GM18507 (cell line): ENCODE measurements at regions not wholly inside any gene's neighbourhood (a gene's known extent, or its start where the extent isn't known, plus 50 kb on each side); places are given as distances from the start of the nearest gene placed in this dataset.

Source experiments
- DNase-seq: peaks from one replicate; pipeline ENCODE4 v3.0.0; 2011; ENCODE audit warnings: low read depth; ENCODE audit not compliant: insufficient read length; ENCODE audit errors: extremely low spot score
- FAIRE-seq: peaks from 2 replicates; lab custom pipeline; 2011; peaks lifted over from hg19 to GRCh38; lab: Jason Lieb, UNC

DNA sequence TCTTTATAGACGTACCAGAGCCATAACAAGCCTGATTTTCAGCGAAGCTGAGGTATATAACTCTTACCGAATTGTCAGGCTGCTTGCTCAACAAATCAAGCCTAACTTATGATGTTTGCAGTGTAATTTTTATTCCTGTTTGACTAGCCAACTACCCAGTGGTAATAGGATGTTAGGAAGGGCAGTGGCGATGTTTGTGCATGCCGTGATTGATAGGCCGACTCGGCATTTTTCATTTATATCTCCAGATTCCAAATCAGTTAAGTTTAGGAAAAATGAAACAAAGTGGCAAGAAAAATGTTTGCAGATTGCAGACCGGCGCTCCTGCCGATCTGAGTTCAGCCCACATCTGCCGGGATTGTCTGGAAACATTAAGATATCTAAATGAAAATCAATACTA is 401.6 kb upstream of the ZNF507 start:
- no peak for FAIRE-seq
- DNase-seq, result no peak

GRCh38 chr19:31944326-31944725 is 401.1 kb upstream of the ZNF507 start:
- no peak for DNase-seq
- no peak for FAIRE-seq

DNA sequence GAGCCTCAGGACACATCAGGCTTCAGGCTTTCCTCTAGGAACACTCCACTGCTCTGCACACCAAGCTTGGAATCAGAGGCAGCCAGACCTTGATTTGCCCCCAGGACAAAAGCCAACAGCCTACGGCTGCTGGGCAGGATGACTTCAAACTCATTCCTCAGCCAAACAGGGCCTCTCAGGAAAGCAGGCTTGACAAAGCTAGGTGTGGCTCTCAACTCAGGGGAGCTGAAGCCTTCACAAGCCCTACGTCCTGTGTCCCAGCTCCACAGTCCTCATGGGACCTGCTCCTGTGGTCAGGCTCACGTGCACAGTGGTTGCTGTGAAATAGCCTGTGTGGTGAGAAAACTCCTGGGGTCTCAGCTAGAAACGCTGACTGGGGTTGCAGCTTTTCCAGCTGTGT is 398.9 kb upstream of the ZNF507 start:
- no peak for DNase-seq

DNA sequence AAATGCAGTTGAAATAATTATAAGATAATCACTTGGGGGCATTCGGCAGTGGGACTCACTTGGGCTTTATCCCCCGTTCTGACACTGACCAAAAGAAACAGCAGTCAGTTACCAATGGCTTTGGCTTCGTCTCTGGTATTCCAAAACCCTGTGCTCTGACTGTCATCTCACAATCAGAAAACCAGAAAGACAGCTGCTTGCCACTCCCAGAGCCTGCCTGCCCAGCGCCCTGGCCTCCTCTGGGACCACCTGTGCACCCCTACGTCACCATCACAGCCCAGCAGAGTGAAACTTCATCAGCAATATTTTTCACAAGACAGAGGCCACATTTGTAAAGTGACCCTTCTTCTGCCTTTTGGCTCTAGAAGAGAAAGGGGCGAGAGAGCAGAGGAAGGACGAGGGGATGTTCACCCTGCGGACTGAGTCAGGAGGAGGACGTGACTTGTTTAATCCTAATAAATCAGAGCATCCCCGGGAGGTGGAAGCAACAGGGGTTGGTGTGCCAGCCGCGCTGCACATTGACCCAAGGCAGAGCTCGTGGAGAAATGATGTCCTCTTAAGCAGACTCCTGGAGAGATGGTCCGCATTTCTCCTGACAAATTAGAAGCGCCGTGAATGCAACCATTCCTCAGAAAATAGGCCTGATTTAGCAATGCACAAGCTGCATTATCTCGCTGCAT is 397.8 kb upstream of the ZNF507 start:
- no peak for FAIRE-seq
- DNase-seq, result no peak

More for the DNA sequence above, 398.9 kb upstream of the ZNF507 start:
- FAIRE-seq, result no peak

DNA sequence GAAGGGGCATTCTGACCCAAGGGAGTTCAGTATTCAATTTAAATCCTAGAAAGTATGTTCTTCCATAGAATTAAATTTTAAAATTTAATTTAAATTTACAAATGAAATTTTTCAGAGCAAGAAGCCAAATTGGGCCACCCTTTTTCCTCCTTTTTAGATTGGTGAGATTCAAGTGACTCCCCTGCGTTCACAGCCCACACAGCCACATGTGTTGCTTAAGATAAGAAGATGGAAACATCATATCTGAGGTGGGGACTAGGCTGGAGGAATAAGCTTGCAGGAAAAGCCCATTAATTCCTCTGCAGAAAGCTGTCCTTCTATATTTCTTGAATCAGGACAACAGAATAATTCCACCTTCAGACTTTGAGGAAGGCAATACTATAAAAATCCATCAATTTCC is 392.7 kb upstream of the ZNF507 start:
- FAIRE-seq, result no peak
- DNase-seq, result no peak

- DNase-seq, result no peak
- FAIRE-seq, result no peak
Measured at GRCh38 chr19:31955061-31955460, 390.3 kb upstream of the ZNF507 start.

- FAIRE-seq, result no peak
Measured at GRCh38 chr19:31955884-31956283, 389.5 kb upstream of the ZNF507 start.

GRCh38 chr19:31956771-31957392 is 388.5 kb upstream of the ZNF507 start:
- FAIRE-seq (no peak), DNase-seq (no peak)

More at GRCh38 chr19:31955884-31956283, 389.5 kb upstream of the ZNF507 start:
- no peak for DNase-seq

DNA sequence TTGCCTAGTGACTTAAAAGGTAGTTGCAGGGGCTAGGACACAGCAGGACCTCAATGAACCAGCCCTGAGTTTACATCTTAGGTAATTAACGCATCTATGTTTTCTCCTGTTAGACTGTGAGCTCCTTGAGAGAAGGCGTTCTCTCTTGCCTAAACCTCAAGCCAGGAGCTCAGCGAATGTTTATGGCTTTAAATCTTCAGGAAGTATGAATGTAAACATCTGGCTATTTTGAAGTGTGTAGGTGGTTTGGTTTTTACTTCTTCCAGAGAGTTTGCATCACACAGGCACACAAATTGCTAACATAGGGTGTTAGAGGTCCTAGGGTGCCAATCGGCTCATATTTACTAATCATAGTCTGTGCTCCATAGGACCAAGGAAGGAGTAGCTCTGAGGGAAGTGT is 387.7 kb upstream of the ZNF507 start:
- no peak for DNase-seq
- no peak for FAIRE-seq

GRCh38 chr19:31959527-31960018 is 385.8 kb upstream of the ZNF507 start:
- FAIRE-seq, result no peak

DNA sequence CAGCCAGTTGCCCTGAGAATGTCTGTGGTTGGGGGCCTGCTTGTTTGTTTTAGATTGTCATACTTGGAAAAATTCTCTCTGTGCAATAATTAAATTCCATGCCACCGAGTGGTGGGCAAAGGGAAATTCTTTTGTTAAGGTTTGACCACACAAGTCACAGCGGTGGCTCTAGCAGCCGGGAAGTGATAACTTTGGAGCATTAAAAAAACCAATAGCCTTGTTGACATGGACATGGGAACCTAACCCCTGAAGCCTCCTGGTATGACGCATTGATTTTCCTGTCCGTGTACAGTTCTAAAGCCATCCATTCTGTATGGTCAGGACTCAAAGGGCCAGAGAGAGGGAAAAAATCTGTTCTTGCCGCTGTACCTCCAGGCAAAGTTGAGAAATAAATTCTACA is 384.9 kb upstream of the ZNF507 start:
- FAIRE-seq, result no peak
- no peak for DNase-seq

More at GRCh38 chr19:31959527-31960018, 385.8 kb upstream of the ZNF507 start:
- DNase-seq, result no peak

DNA sequence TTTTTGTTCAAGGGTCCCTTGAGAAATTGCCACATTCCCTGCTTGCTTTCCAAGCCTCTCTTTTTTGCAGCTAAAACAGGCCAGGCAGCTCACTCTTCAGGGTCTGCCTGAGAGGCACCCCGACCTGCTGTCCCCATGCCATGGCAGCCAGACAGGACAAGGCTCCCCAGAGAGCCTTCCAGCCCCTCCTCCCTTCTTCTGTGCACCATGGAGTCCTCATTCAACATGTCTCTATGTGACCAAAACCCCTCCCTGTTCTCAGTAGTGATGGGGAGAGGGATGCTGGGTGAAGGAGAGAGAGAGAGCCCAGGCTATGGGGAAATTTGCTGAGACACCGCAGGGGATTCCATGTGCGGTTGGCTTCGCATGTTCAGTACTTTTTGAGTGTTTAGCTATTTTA is 384.2 kb upstream of the ZNF507 start:
- no peak for DNase-seq
- FAIRE-seq, result no peak

DNA sequence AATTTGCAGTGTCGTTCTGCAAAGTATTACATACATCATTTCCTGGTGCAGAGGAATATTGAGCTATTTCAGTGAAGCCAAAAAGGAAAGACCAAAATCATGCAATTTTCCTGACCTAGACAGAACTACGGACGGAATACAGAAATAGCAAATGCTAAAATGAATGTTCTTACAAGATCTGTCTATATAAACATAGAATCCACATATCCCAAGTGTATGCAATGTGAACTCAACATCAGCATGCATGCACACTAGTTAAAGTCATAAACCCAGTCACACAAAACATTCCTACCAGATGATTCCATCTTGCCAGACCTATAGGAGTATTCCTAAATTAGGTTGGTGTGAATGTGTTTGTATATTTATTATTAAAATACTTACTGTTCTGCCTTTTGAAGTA is 383.7 kb upstream of the ZNF507 start:
- FAIRE-seq, result no peak

DNA sequence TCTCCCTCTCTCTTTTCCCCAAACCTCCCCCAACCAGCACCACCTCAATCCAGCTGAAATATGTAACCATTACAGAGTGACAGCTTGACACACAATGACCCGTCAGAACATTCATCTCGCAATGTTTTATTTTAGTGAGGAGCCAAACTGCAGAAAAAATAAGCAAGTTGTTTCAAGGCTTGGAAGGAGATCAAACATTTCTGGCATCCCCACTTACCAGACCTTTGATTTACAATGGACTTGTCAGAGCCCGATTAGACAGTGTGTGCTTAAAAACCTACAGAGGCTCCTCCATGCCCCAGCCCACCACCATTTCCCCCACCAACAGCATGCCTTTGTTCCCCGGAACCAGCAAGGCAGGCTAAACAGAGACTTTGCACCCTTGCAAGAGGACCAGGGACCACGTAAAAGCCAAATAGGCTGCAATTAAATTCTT is 382.8 kb upstream of the ZNF507 start:
- DNase-seq, result no peak
- FAIRE-seq, result no peak

More for the DNA sequence above, 383.7 kb upstream of the ZNF507 start:
- DNase-seq, result no peak

GRCh38 chr19:31963746-31964145 is 381.7 kb upstream of the ZNF507 start:
- DNase-seq (no peak), FAIRE-seq (no peak)

GRCh38 chr19:31969016-31969415 is 376.4 kb upstream of the ZNF507 start:
- no peak for FAIRE-seq
- DNase-seq, result no peak

DNA sequence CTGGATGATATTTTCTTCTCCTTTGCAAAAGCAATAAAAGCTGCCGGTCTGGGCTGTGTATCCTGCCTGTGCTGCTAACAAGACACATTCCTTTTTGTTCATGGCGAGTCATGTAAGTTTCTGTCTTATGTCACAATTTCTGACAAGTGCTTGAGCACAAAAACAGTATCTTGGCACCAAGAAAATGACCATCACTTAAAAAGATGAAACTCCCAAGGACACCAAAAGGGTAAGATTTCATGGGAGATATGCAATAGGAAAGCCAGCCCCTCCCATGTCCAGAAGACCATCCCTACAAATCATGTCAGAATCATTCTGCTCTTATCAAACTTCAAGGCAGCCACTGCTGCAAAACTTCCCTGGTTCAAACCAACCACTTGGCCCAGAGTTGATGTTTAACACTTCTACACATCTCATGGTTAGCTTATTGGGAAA is 375.4 kb upstream of the ZNF507 start:
- no peak for DNase-seq
- FAIRE-seq, result no peak

GRCh38 chr19:31974290-31974689 is 371.1 kb upstream of the ZNF507 start:
- FAIRE-seq, result no peak
- no peak for DNase-seq

- FAIRE-seq (no peak), DNase-seq (no peak)
Measured at GRCh38 chr19:31974941-31975340, 370.5 kb upstream of the ZNF507 start.

DNA sequence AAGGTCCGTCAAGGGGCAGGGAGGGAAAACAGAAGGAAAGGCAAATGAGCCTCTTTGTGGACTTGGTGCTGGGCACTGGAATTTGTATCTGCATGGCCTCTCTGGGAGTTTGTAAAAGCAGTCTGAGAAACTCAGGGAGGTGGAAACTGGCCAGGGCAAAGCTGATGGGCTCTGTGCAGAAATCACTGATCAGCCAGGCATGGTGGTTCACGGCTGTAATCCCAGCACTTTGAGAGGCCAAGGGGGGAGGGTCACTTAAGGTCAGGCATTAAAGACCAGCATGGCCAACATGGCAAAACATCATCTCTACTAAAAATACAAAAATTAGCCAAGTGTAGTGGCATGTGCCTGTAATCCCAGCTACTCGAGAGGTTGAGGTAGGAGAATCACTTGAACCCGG is 369.9 kb upstream of the ZNF507 start:
- DNase-seq, result no peak
- FAIRE-seq, result no peak
